Hippocampal formation (tissue), 2 donors: ENCODE measurements at regions not wholly inside any gene's neighbourhood (a gene's known extent, or its start where the extent isn't known, plus 50 kb on each side); places are given as distances from the start of the nearest gene placed in this dataset.
"Not testable (repeated sequence)": the region's sequence is repeated elsewhere in the genome, so short reads cannot be mapped to it uniquely, and the experiment has no call there.

ENCODE experiments used
- DNase-seq, 2 donors: peaks; one replicate each; lab custom pipeline; 2025; lab: John Stamatoyannopoulos, UW

GRCh38 chr17:53490447-53490968, 332.2 kb upstream of the KIF2B start:
- DNase-seq = no peak

- DNase-seq = no peak
Observed at GRCh38 chr17:53483704-53484103, 339.0 kb upstream of the KIF2B start.

- no peak for DNase-seq
Observed at GRCh38 chr17:53475002-53475401, 347.7 kb upstream of the KIF2B start.

GRCh38 chr17:53472586-53472985, 350.1 kb upstream of the KIF2B start:
- DNase-seq = no peak

GRCh38 chr17:53471514-53471913, 351.2 kb upstream of the KIF2B start:
- DNase-seq = no peak

GRCh38 chr17:53470626-53471025, 352.1 kb upstream of the KIF2B start:
- DNase-seq = no peak

DNA sequence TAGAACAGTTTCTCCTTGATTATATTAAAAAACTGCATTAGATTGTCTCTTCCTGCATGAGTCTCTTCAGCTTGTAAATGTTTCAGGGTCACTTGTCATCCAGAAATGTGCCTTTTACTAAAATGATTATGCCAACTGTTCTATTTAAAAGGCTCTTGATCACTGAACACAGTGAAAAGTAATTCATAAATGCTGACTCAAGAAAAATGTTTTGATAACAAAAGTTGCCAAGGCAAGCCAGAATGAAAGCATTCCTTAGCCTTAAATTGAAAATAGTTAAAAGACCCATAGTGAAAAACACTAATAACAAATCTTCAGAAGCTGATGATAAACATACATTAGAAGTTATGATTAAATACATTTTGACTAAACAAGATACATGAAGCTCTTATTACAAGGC, 356.0 kb upstream of the KIF2B start:
- DNase-seq = no peak

DNA sequence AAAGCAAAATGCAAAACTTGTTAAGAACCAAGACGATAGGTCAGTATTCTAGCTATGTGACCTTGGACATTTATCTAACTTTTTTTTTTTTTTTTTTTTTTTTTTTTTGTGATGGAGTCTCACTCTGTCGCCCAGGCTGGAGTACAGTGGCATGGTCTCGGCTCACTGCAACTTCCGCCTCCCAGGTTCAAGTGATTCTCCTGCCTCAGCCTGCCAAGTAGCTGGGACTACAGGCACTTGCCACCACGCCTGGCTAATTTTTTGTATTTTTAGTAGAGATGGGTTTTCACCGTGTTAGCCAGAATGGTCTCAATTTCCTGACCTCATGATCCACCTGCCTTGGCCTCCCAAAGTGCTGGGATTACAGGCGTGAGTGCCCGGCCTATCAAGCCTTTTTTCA, 358.3 kb upstream of the KIF2B start:
- not testable (repeated sequence) for DNase-seq

DNA sequence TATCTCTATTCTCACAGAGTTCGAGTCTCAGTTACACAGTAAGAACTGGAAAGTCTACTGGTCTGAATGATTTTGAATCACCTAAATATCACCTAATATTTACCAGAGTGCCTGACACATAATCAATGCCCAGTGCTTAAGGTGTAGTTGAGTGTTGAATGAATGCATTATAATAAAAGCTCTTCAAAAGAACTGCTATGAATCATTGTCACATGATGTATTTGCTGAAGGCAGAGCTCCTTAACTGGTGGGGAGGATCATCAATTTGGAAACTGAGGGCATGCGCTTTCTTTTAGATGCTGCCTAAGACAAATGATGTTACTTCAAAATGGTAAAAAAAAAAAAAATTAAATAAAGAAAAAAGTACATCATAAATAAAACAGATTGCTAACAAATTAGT, 359.4 kb upstream of the KIF2B start:
- no peak for DNase-seq

- no peak for DNase-seq
Observed at GRCh38 chr17:53462393-53462811, 360.3 kb upstream of the KIF2B start.

DNA sequence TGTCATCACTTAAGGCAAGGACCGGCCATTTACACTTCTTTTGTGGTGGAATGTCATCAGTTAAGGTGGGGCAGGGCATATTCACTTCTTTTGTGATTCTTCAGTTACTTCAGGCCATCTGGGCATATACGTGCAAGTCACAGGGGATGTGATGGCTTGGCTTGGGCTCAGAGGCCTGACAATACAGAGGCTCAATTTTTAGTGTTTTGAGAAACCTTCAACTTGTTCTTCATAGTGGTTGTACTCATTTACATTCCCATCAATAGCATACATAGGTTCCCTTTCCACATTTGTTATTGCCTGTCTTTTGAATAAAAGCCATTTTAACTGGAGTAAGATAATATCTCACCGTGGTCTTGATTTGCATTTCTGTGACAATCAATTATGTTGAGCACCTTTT, 366.8 kb upstream of the KIF2B start:
- DNase-seq = not testable (repeated sequence)

GRCh38 chr17:53454337-53454736, 368.4 kb upstream of the KIF2B start:
- DNase-seq = no peak

- DNase-seq = no peak
Observed at GRCh38 chr17:53449324-53449723, 373.4 kb upstream of the KIF2B start.

DNA sequence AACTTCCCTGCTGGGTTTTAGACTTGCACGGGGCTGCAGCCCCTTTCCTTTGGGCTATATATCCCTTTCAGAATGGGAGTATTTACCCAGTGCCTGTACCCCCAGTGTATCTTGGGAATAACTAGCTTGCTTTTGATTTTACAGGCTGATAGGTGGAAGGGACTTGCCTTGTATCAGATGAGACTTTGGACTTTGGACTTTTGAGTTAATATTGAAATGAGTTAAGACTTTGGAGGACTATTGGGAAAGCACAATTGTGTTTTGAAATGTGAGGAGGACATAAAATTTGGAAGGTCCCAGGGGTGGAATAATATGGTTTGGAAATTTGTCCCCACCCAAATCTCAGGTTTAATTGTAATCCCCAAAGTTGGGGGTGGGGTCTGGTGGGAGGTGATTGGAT, 393.8 kb upstream of the KIF2B start:
- DNase-seq = no peak

- DNase-seq = no peak
Observed at GRCh38 chr17:53426505-53426904, 396.2 kb upstream of the KIF2B start.

DNA sequence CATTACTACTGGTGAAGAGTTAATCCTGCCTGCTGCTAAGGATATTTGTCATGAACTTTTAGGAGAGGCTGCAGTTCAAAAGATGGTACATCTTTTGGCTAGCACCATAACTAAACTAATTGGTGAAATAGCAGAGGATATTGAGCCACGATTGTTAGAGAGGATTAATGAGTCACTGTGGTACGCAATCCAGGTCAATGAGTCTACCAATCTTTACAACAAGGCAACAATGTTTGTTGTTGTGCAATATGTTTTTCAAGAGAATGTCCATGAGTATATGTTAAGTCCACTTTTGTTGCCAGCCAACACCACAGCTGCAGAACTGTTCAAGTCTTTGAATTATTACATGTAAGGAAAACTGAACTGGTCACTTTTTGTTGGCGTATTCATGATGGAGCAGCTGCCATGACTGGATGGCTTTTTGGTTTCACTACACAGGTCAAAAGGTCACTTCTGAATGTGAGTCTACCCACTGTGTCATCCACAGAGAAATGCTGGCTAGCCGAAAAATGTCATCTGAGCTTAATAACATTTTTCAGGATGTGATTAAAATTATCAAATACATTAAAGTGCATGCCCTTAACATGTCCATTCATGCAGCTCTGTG, 402.6 kb upstream of the KIF2B start:
- no peak for DNase-seq

GRCh38 chr17:53409588-53409987, 413.1 kb upstream of the KIF2B start:
- DNase-seq = no peak

GRCh38 chr17:53406907-53407306, 415.8 kb upstream of the KIF2B start:
- no peak for DNase-seq

GRCh38 chr17:53391197-53391596, 431.5 kb upstream of the KIF2B start:
- DNase-seq = no peak

DNA sequence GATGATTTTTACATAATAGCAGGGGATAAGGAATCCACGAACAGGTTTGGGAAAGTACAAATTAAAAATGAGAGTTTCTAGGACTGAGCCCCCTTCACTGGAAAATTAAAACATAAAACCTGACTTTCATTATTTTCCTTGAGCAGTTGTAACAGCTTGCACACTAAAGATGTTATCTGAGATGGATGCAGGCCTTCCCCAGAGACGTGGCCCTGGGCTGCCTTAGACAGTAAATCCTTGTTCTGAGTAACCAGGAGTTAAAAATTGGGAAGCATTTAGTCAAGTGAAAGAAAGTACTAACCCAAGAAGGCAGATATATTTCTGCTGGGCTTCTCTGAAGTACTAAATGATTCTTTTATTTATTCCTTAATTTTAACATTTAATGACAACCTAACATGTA, 432.2 kb upstream of the KIF2B start:
- no peak for DNase-seq

GRCh38 chr17:53387745-53388144, 435.0 kb upstream of the KIF2B start:
- DNase-seq = no peak

DNA sequence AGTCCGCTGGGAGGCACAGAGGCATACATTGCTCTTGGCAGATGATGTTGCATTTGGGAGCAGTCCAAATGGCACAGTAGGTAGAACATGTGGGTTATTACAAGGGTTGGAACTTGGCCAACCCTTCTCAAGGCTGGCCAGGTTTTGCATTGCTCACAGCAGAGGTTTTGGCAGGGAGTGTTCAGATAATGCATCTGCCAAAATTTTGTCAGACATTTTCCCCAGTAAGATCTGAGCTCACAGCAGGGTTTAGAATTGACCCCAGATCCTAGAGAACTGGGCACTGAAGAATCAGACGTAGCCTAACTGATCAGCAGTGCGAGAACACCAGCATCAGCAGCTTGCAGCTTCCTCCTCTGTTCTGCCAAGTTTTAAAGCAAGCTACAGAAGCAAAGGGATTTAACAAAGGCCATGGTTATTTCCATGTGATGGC, 468.8 kb upstream of the KIF2B start:
- peak; percentile 4 to 13 for DNase-seq

DNA sequence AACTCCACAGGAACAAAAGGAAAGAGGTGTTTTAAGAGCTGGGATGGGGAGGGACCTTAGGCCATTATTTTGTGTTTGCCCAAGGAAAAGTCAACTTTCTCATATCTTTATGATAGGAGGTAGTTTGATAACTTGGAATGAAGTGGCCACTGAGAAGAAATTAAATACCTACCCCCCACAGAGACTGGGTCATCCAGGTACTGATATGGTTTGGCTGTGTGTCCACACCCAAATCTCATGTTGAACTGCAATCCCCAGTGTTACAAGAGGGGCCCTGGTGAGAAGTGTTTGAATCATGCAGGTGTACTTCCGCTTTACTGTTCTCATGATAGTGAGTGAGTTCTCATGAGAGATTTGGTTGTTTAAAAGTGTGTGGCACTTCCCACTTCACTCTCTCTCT, 477.9 kb upstream of the KIF2B start:
- DNase-seq = no peak

DNA sequence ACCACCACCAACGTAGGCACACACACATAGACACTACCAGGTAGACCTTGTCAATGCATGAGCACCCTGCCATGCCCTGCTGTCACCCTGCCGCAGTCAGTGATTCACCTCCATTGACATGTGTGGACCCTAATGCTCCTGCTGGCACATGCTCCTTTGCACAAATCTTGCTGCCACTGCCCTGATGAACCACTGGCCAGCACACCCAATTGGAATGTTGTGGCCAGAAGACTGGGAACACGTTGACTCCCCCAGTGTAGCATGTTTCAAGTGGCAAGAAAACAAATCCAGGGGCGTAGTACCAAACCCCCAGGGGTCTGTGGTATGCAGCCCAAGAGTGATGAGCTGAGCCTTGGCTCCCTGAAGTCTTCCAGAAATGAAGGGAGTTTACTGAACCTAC, 486.4 kb upstream of the KIF2B start:
- no peak for DNase-seq
